Caco-2 (cell line): ENCODE measurements at regions not wholly inside any gene's neighbourhood (a gene's known extent, or its start where the extent isn't known, plus 50 kb on each side); places are given as distances from the start of the nearest gene placed in this dataset.

Experiments used
- BruUV-seq: library from RNA; stranded (reverse); fragments of 400-500 nt; replicated peaks from 2 replicates; lab custom pipeline; 2021; lab: Mats Ljungman, UMichigan
- CTCF ChIA-PET: fragments of 300-600 bp; sonication (Branson Sonifier 250); formaldehyde crosslinking; loops from one replicate; lab custom pipeline; 2022; ENCODE audit warnings: antibody characterized with exemption; lab: Charles Lee
- POLR2A ChIA-PET: fragments of 300-600 bp; sonication (Branson Sonifier 250); formaldehyde crosslinking; loops from one replicate; lab custom pipeline; 2022; ENCODE audit warnings: antibody characterized with exemption; lab: Charles Lee
- DNase-seq, 2 experiments: peaks; one replicate each; pipeline versions ENCODE4 v3.0.0 to v3.0.0-alpha.2; 2020 to 2022
- H3K27me3 ChIP-seq: replicated peaks from 2 replicates; pipeline ENCODE4 v1.6.0; 2011; ENCODE audit warnings: low read length; ENCODE audit not compliant: control insufficient read depth, insufficient read depth
- H3K36me3 ChIP-seq: 2 replicates; pipeline ENCODE4 v1.5.1; 2011; ENCODE audit warnings: low read length; ENCODE audit not compliant: control insufficient read depth, insufficient read depth
- H3K4me1 ChIP-seq: fragments of 250-450 bp; sonication (Bioruptor Pico); 2 replicates; pipeline ENCODE4 v1.5.1; 2020; ENCODE audit warnings: mild to moderate bottlenecking
- H3K4me3 ChIP-seq: 2 replicates; pipeline ENCODE4 v1.5.1; 2011; ENCODE audit warnings: low read depth, mild to moderate bottlenecking, control low read depth, low read length
- H3K9me3 ChIP-seq: fragments of 250-450 bp; sonication (Bioruptor Pico); 2 replicates; pipeline ENCODE4 v1.5.1; 2020; ENCODE audit warnings: mild to moderate bottlenecking, moderate library complexity
- H3K27ac Mint-ChIP-seq: one replicate; pipeline ENCODE4 v1.8.0; 2022; ENCODE audit warnings: mixed read lengths; ENCODE audit not compliant: unreplicated experiment
- H3K27me3 Mint-ChIP-seq: one replicate; pipeline ENCODE4 v1.8.0; 2022; ENCODE audit warnings: mixed read lengths; ENCODE audit not compliant: insufficient read depth, unreplicated experiment
- H3K36me3 Mint-ChIP-seq: one replicate; pipeline ENCODE4 v1.8.0; 2022; ENCODE audit warnings: mild to moderate bottlenecking, mixed read lengths; ENCODE audit not compliant: insufficient read depth, unreplicated experiment
- H3K4me1 Mint-ChIP-seq: one replicate; pipeline ENCODE4 v1.8.0; 2022; ENCODE audit warnings: low read depth, mixed read lengths; ENCODE audit not compliant: unreplicated experiment
- H3K4me3 Mint-ChIP-seq: one replicate; pipeline ENCODE4 v1.8.0; 2022; ENCODE audit warnings: mild to moderate bottlenecking, moderate library complexity, mixed read lengths; ENCODE audit not compliant: unreplicated experiment
- H3K9me3 Mint-ChIP-seq: one replicate; pipeline ENCODE4 v1.8.0; 2022; ENCODE audit warnings: mixed read lengths; ENCODE audit not compliant: unreplicated experiment
- CTCF ChIP-seq, 2 experiments: fragments of 200-600 bp in 1 of 2; IDR thresholded peaks; 1 replicate in 1 of 2; 2 replicates in 1 of 2; pipeline versions ENCODE4 v1.5.1 to v1.8.0; 2011 to 2022; ENCODE audit warnings: antibody characterized with exemption in 1 of 2, control low read depth in 1 of 2, inconsistent platforms in 1 of 2, low read depth in 1 of 2, low read length in 1 of 2, mild to moderate bottlenecking in 1 of 2, moderate library complexity in 1 of 2; ENCODE audit not compliant: insufficient read depth in 1 of 2, severe bottlenecking in 1 of 2, unreplicated experiment in 1 of 2
- intact Hi-C: fragments of 100-400 bp; cut with micrococcal nuclease; formaldehyde crosslinking; loops from one replicate; pipeline ENCODE4 v1.10.0; 2022; ENCODE audit not compliant: unreplicated experiment

DNA sequence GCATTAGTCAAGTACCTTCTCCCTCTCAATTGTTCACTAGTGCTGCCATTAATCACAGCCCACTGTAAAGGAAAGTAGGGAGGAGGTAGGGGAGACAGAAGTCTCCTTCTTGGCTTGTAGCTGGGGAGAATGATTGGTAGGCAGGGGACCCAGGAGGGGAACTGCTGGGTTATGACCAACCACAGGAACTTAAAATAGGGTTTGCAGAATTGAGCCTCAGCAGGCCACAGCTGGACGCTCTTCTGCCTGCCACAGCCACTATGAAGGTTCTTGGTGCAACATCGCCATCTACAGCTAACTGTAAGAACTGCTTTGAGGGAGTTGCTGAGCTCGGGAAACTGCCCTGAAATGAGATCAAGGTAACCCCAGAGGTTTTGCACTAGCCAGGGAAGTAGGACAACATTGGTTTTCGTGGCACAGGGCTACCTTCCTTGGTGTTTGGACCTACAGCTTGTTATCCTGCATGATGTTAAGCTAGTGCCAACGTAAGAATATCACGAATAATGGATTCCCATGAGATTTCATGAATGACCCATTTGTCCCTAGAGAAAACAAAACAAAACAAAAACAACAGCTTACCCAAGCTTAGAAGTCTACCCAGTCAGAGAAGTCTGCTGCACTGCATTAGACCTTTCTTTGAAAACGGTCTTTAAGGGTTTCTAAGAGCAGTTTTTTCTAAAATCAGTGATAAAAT, 787.1 kb upstream of the API5 start:
- no peak overlapping the region for H3K27ac Mint-ChIP-seq
- Histone ChIP-seq H3K27me3 (no peaks in the 10 kb centered on the region), H3K9me3 (no peaks in the 10 kb centered on the region), H3K4me1 (no peaks in the 10 kb centered on the region), H3K4me3 (no peak overlapping the region), H3K36me3 (no peaks in the 10 kb centered on the region)
- BruUV-seq = no TSS peak
- ChIA-PET POLR2A (no interaction called here), CTCF (interaction anchor here (0.6 to 1.1 kb wide), 3 partner anchors 866 to 1081 kb away, joined by 3 to 8 read pairs (median 4); no protein-coding TSS in a partner anchor)
- peaks cover 2% of the 10 kb centered on the region for H3K27me3 Mint-ChIP-seq
- DNase-seq = peak; percentile 56 to 72
- H3K4me3 Mint-ChIP-seq = no peak overlapping the region
- peak; percentile 75 to 81 for TF ChIP-seq CTCF (IDR thresholded peaks at IDR 0.05; ENCODE audit: insufficient read depth in 1 of 2, low read depth in 1 of 2, low read length in 1 of 2, severe bottlenecking in 1 of 2, unreplicated experiment in 1 of 2)
- no peaks in the 10 kb centered on the region for H3K9me3 Mint-ChIP-seq
- H3K36me3 Mint-ChIP-seq = no peaks in the 10 kb centered on the region
- H3K4me1 Mint-ChIP-seq = no peaks in the 10 kb centered on the region
- intact Hi-C loops = loop anchor here (1.0 to 10.0 kb wide), 3 partner anchors 350 to 1063 kb away; no protein-coding TSS in a partner anchor

GRCh38 chr11:42526426-42526825, 785.4 kb upstream of the API5 start:
- POLR2A ChIA-PET = no interaction called here

GRCh38 chr11:42528471-42528870, 783.3 kb upstream of the API5 start:
- no peak for TF ChIP-seq CTCF (IDR thresholded peaks at IDR 0.05; ENCODE audit: insufficient read depth in 1 of 2, low read depth in 1 of 2, low read length in 1 of 2, severe bottlenecking in 1 of 2, unreplicated experiment in 1 of 2)
- no TSS peak for BruUV-seq
- Histone ChIP-seq H3K36me3 (no peaks in the 10 kb centered on the region), H3K27me3 (no peaks in the 10 kb centered on the region), H3K4me3 (no peak overlapping the region), H3K4me1 (no peaks in the 10 kb centered on the region), H3K9me3 (no peaks in the 10 kb centered on the region)
- ChIA-PET POLR2A (no interaction called here), CTCF (no interaction called here)
- no peaks in the 10 kb centered on the region for H3K9me3 Mint-ChIP-seq
- no peaks in the 10 kb centered on the region for H3K36me3 Mint-ChIP-seq
- H3K27ac Mint-ChIP-seq = no peak overlapping the region
- DNase-seq = no peak
- intact Hi-C loops = loop anchor here (5.0 to 10.0 kb wide), 2 partner anchors 354 to 749 kb away; no protein-coding TSS in a partner anchor
- peaks cover 3% of the 10 kb centered on the region for H3K27me3 Mint-ChIP-seq
- no peaks in the 10 kb centered on the region for H3K4me1 Mint-ChIP-seq
- no peak overlapping the region for H3K4me3 Mint-ChIP-seq

More at GRCh38 chr11:42526426-42526825, 785.4 kb upstream of the API5 start:
- CTCF ChIA-PET = no interaction called here
- Histone ChIP-seq H3K4me1 (no peaks in the 10 kb centered on the region), H3K27me3 (no peaks in the 10 kb centered on the region), H3K9me3 (no peaks in the 10 kb centered on the region), H3K36me3 (no peaks in the 10 kb centered on the region), H3K4me3 (no peak overlapping the region)
- intact Hi-C loops = loop anchor here (5.0 to 10.0 kb wide), 2 partner anchors 352 to 751 kb away; no protein-coding TSS in a partner anchor
- H3K27me3 Mint-ChIP-seq = peaks cover 3% of the 10 kb centered on the region
- TF ChIP-seq CTCF (IDR thresholded peaks at IDR 0.05; ENCODE audit: insufficient read depth in 1 of 2, low read depth in 1 of 2, low read length in 1 of 2, severe bottlenecking in 1 of 2, unreplicated experiment in 1 of 2) = no peak
- no peak for DNase-seq
- no peak overlapping the region for H3K27ac Mint-ChIP-seq
- no peaks in the 10 kb centered on the region for H3K9me3 Mint-ChIP-seq
- H3K36me3 Mint-ChIP-seq = no peaks in the 10 kb centered on the region
- no peak overlapping the region for H3K4me3 Mint-ChIP-seq
- H3K4me1 Mint-ChIP-seq = no peaks in the 10 kb centered on the region
- no TSS peak for BruUV-seq
